Adipocyte (in vitro differentiated cells): ENCODE measurements at regions not wholly inside any gene's neighbourhood (a gene's known extent, or its start where the extent isn't known, plus 50 kb on each side); places are given as distances from the start of the nearest gene placed in this dataset.

Experiments used
- DNase-seq: peaks from one replicate; pipeline ENCODE4 v3.0.0-alpha.2; 2015; ENCODE audit warnings: low read depth
- H3K27me3 ChIP-seq: replicated peaks from 2 replicates; pipeline ENCODE4 v1.7.0; 2013; ENCODE audit warnings: mild to moderate bottlenecking, low read length, moderate library complexity; ENCODE audit not compliant: control insufficient read depth, insufficient read depth
- H3K36me3 ChIP-seq: 2 replicates; pipeline ENCODE4 v1.7.0; 2013; ENCODE audit warnings: low read length, mild to moderate bottlenecking, moderate library complexity; ENCODE audit not compliant: control insufficient read depth, insufficient read depth, severe bottlenecking
- H3K4me1 ChIP-seq: 2 replicates; pipeline ENCODE4 v1.7.0; 2013; ENCODE audit warnings: mild to moderate bottlenecking, low read length, moderate library complexity; ENCODE audit not compliant: control insufficient read depth, insufficient read depth
- H3K4me3 ChIP-seq: 2 replicates; pipeline ENCODE4 v1.7.0; 2013; ENCODE audit warnings: mild to moderate bottlenecking, low read length, moderate library complexity
- H3K9ac ChIP-seq: 2 replicates; pipeline ENCODE4 v1.7.0; 2013; ENCODE audit warnings: mild to moderate bottlenecking, low read length, moderate library complexity
- H3K9me3 ChIP-seq: 2 replicates; pipeline ENCODE4 v1.7.0; 2013; ENCODE audit warnings: mild to moderate bottlenecking, low read length, moderate library complexity; ENCODE audit not compliant: control insufficient read depth

- Histone ChIP-seq H3K36me3 (no peaks in the 10 kb centered on the region), H3K27me3 (peaks cover 26% of the 10 kb centered on the region), H3K9ac (no peak overlapping the region), H3K9me3 (no peaks in the 10 kb centered on the region), H3K4me3 (no peak overlapping the region), H3K4me1 (no peaks in the 10 kb centered on the region)
- no peak for DNase-seq
Measured at GRCh38 chr16:51937771-51938170, 609.2 kb downstream of the TOX3 start.

- Histone ChIP-seq H3K4me3 (no peak overlapping the region), H3K36me3 (no peaks in the 10 kb centered on the region), H3K9ac (no peak overlapping the region)
Measured at GRCh38 chr16:51936846-51937245, 610.1 kb downstream of the TOX3 start.

GRCh38 chr16:51932317-51932716 lies 614.6 kb downstream of the TOX3 start:
- H3K4me1 ChIP-seq: no peaks in the 10 kb centered on the region
- H3K36me3 ChIP-seq: no peaks in the 10 kb centered on the region
- H3K4me3 ChIP-seq: no peak overlapping the region
- DNase-seq: no peak
- no peak overlapping the region for H3K9ac ChIP-seq
- peaks cover 5% of the 10 kb centered on the region for H3K27me3 ChIP-seq
- no peaks in the 10 kb centered on the region for H3K9me3 ChIP-seq

More at GRCh38 chr16:51936846-51937245, 610.1 kb downstream of the TOX3 start:
- H3K27me3 ChIP-seq: peaks cover 22% of the 10 kb centered on the region
- H3K4me1 ChIP-seq: no peaks in the 10 kb centered on the region
- no peaks in the 10 kb centered on the region for H3K9me3 ChIP-seq
- no peak for DNase-seq

- peaks cover 5% of the 10 kb centered on the region for H3K27me3 ChIP-seq
- H3K4me3 ChIP-seq: no peak overlapping the region
Measured at GRCh38 chr16:51931653-51932052, 615.3 kb downstream of the TOX3 start.

GRCh38 chr16:51924744-51925143 lies 622.2 kb downstream of the TOX3 start:
- H3K9ac ChIP-seq: no peak overlapping the region
- DNase-seq: no peak
- H3K4me3 ChIP-seq: no peak overlapping the region
- H3K9me3 ChIP-seq: no peaks in the 10 kb centered on the region
- no peaks in the 10 kb centered on the region for H3K36me3 ChIP-seq
- H3K4me1 ChIP-seq: no peaks in the 10 kb centered on the region
- H3K27me3 ChIP-seq: peaks cover 5% of the 10 kb centered on the region

More at GRCh38 chr16:51931653-51932052, 615.3 kb downstream of the TOX3 start:
- H3K9ac ChIP-seq: no peak overlapping the region
- no peaks in the 10 kb centered on the region for H3K9me3 ChIP-seq
- H3K36me3 ChIP-seq: no peaks in the 10 kb centered on the region
- no peak for DNase-seq
- no peaks in the 10 kb centered on the region for H3K4me1 ChIP-seq

- Histone ChIP-seq H3K4me3 (no peak overlapping the region), H3K36me3 (no peaks in the 10 kb centered on the region), H3K9me3 (no peaks in the 10 kb centered on the region), H3K4me1 (no peaks in the 10 kb centered on the region), H3K9ac (no peak overlapping the region), H3K27me3 (no peaks in the 10 kb centered on the region)
- DNase-seq: no peak
Measured at GRCh38 chr16:51922476-51922875, 624.5 kb downstream of the TOX3 start.

- Histone ChIP-seq H3K9me3 (no peaks in the 10 kb centered on the region), H3K36me3 (no peaks in the 10 kb centered on the region), H3K4me1 (no peaks in the 10 kb centered on the region), H3K9ac (no peak overlapping the region), H3K27me3 (no peaks in the 10 kb centered on the region), H3K4me3 (no peak overlapping the region)
- DNase-seq: no peak
Measured at GRCh38 chr16:51919736-51920135, 627.2 kb downstream of the TOX3 start.

GRCh38 chr16:51916814-51917213 lies 630.1 kb downstream of the TOX3 start:
- no peak overlapping the region for H3K9ac ChIP-seq
- H3K4me3 ChIP-seq: no peak overlapping the region
- no peak for DNase-seq
- no peaks in the 10 kb centered on the region for H3K27me3 ChIP-seq
- H3K4me1 ChIP-seq: no peaks in the 10 kb centered on the region
- H3K36me3 ChIP-seq: no peaks in the 10 kb centered on the region
- H3K9me3 ChIP-seq: no peaks in the 10 kb centered on the region

- Histone ChIP-seq H3K36me3 (no peaks in the 10 kb centered on the region), H3K4me1 (no peaks in the 10 kb centered on the region), H3K9me3 (no peaks in the 10 kb centered on the region), H3K9ac (no peak overlapping the region), H3K27me3 (no peaks in the 10 kb centered on the region), H3K4me3 (no peak overlapping the region)
- DNase-seq: no peak
Measured at GRCh38 chr16:51916231-51916630, 630.7 kb downstream of the TOX3 start.

- Histone ChIP-seq H3K9ac (no peak overlapping the region), H3K4me1 (no peaks in the 10 kb centered on the region), H3K4me3 (no peak overlapping the region), H3K36me3 (no peaks in the 10 kb centered on the region), H3K9me3 (no peaks in the 10 kb centered on the region), H3K27me3 (no peaks in the 10 kb centered on the region)
- no peak for DNase-seq
Measured at GRCh38 chr16:51907680-51908079, 639.3 kb downstream of the TOX3 start.

GRCh38 chr16:51900221-51900780 lies 646.6 kb downstream of the TOX3 start:
- H3K36me3 ChIP-seq: no peaks in the 10 kb centered on the region
- H3K9me3 ChIP-seq: no peaks in the 10 kb centered on the region
- no peak for DNase-seq
- no peak overlapping the region for H3K4me3 ChIP-seq
- no peaks in the 10 kb centered on the region for H3K4me1 ChIP-seq
- H3K27me3 ChIP-seq: no peaks in the 10 kb centered on the region
- H3K9ac ChIP-seq: no peak overlapping the region

GRCh38 chr16:51898872-51899271 lies 648.1 kb downstream of the TOX3 start:
- Histone ChIP-seq H3K36me3 (no peaks in the 10 kb centered on the region), H3K27me3 (no peaks in the 10 kb centered on the region), H3K4me1 (no peaks in the 10 kb centered on the region), H3K4me3 (no peak overlapping the region), H3K9me3 (no peaks in the 10 kb centered on the region), H3K9ac (no peak overlapping the region)
- DNase-seq: no peak
